Prostate gland (tissue), 2 donors: ENCODE measurements at regions not wholly inside any gene's neighbourhood (a gene's known extent, or its start where the extent isn't known, plus 50 kb on each side); places are given as distances from the start of the nearest gene placed in this dataset.

Experiments
- DNase-seq: peaks from one replicate; pipeline ENCODE4 v3.0.0-alpha.2; 2019; ENCODE audit warnings: low spot score
- H3K27ac ChIP-seq, 2 donors: fragments of 200-600 bp; sonication (generic); 2 replicates each; pipeline ENCODE4 v1.5.1; 2017 to 2019
- H3K27me3 ChIP-seq: fragments of 200-600 bp; sonication (generic); replicated peaks from 2 replicates; pipeline ENCODE4 v1.5.1; 2019; ENCODE audit not compliant: insufficient read depth
- H3K36me3 ChIP-seq, 2 donors: fragments of 200-600 bp; sonication (generic); 1 replicate in 1 of 2; 2 replicates in 1 of 2; pipeline versions ENCODE4 v1.5.1 to v1.8.1; 2017 to 2019
- H3K4me1 ChIP-seq: fragments of 200-600 bp; sonication (generic); replicated peaks from 2 replicates; pipeline ENCODE4 v1.5.1; 2019
- H3K4me3 ChIP-seq, 2 donors: fragments of 200-600 bp; sonication (generic); 2 replicates each; pipeline ENCODE4 v1.5.1; 2017 to 2019
- H3K9me3 ChIP-seq: fragments of 200-600 bp; sonication (generic); 2 replicates; pipeline ENCODE4 v1.5.1; 2017
- CTCF ChIP-seq, 4 experiments: fragments of 200-600 bp in 2 of 4; fragments of 450-650 bp in 2 of 4; sonication (generic) in 2 of 4; IDR thresholded peaks; 1 replicate in 3 of 4; 2 replicates in 1 of 4; pipeline ENCODE4 v1.5.1; 2016 to 2019; ENCODE audit warnings: antibody characterized with exemption in 4 of 4, mild to moderate bottlenecking in 2 of 4, moderate library complexity in 2 of 4
- POLR2A ChIP-seq: fragments of 450-650 bp; IDR thresholded peaks from one replicate; pipeline ENCODE4 v1.6.1; 2016; ENCODE audit warnings: antibody characterized with exemption, mild to moderate bottlenecking
- POLR2AphosphoS5 ChIP-seq: sonication (generic); formaldehyde crosslinking; IDR thresholded peaks from one replicate; pipeline ENCODE4 v1.6.1; 2017; ENCODE audit warnings: antibody characterized with exemption
- WGBS: methylation state at CpG from one replicate; pipeline ENCODE4 v1.1.5; 2018; 5-methylcytosine and 5-hydroxymethylcytosine counted together
- intact Hi-C: fragments of 100-400 bp; cut with DNase I; formaldehyde crosslinking; loops from one replicate; pipeline ENCODE4 v1.14.2; 2022

DNA sequence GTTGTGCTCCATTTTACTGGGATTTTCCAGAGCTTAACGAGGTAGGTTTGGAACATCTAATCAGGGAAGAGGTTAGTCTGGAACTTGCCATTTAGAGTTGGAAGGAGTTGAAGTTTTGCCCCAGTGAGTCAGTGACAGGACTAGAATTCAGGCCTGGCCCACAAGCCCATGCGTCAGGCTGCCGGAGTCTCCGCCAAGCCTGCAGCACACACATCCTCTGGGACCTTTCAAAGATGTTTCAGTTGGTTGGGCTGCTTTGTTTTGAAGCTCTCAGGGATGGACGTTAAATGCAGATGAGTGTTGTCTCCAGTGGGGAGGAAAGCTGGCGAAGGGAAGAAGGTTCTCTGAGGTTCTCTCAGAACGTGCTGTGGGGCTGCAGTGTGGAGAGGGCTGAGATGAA lies 147.0 kb downstream of the PSAT1 start:
- Histone ChIP-seq H3K36me3 (no peaks in the 10 kb centered on the region), H3K4me1 (no peaks in the 10 kb centered on the region), H3K27me3 (no peaks in the 10 kb centered on the region), H3K4me3 (no peak overlapping the region), H3K9me3 (no peaks in the 10 kb centered on the region), H3K27ac (no peak overlapping the region)
- TF ChIP-seq CTCF (IDR thresholded peaks at IDR 0.05) (no peak), POLR2A (no peak), POLR2AphosphoS5 (no peak)
- WGBS, result 74% methylated on average over 7 of the region's 7 CpGs
- no peak for DNase-seq
- intact Hi-C loops, result loop anchor here (10.0 kb wide), 1 partner anchor 161 kb away; no protein-coding TSS in a partner anchor

DNA sequence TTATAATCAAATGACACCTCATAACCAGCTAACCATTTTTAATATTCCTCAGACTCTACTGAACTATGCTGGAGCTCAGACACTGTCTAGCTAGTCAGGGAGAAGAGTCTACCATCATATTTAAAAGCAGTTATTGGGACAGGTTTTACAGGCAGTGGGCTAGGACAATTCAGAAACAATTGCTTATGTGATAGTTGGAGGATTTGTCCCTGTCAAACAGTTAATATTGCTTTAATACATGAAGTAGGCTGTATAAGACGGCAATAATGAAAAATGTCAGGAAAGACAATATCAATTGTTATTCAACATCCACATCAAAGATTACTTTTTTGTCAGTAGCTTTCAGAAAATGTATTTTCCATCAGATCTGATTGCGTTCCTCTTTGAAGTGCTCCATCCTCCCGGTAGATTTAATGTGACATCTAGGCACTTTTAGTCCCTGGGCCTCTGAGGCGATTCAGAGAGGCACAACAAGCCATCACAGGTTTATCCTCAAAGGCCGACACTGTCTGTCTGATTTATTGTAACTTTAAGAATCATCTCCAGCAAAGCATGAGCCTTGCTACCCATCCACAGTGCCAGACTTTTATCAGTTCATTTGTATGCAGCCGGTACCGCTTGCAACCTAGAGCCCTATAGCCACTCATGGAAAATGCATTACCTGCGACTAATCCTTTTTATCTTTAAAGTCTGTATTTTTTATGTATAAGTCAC lies 152.2 kb downstream of the PSAT1 start:
- H3K27ac ChIP-seq, result no peak overlapping the region
- H3K27me3 ChIP-seq, result no peaks in the 10 kb centered on the region
- no peak for TF ChIP-seq CTCF (IDR thresholded peaks at IDR 0.05)
- TF ChIP-seq POLR2AphosphoS5, result no peak
- TF ChIP-seq POLR2A, result no peak
- H3K4me1 ChIP-seq, result no peaks in the 10 kb centered on the region
- intact Hi-C loops, result loop anchor here (10.0 kb wide), 1 partner anchor 156 kb away; no protein-coding TSS in a partner anchor
- no peaks in the 10 kb centered on the region for H3K36me3 ChIP-seq
- no peak overlapping the region for H3K4me3 ChIP-seq
- 76% methylated on average over 8 of the region's 8 CpGs for WGBS
- DNase-seq, result no peak
- no peaks in the 10 kb centered on the region for H3K9me3 ChIP-seq

- Histone ChIP-seq H3K27ac (no peak overlapping the region), H3K36me3 (no peaks in the 10 kb centered on the region), H3K27me3 (no peaks in the 10 kb centered on the region), H3K4me3 (no peak overlapping the region), H3K4me1 (no peaks in the 10 kb centered on the region), H3K9me3 (no peaks in the 10 kb centered on the region)
- no peak for DNase-seq
- intact Hi-C loops, result no loop called here
- TF ChIP-seq CTCF (IDR thresholded peaks at IDR 0.05), result no peak
- no peak for TF ChIP-seq POLR2A
- TF ChIP-seq POLR2AphosphoS5, result no peak
- whole genome bisulfite sequencing, result 94% methylated on average over 7 of the region's 7 CpGs
Observed at GRCh38 chr9:78453450-78453849, 156.5 kb downstream of the PSAT1 start.

- intact Hi-C loops, result no loop called here
- no peak for TF ChIP-seq POLR2AphosphoS5
- TF ChIP-seq POLR2A, result no peak
- TF ChIP-seq CTCF (IDR thresholded peaks at IDR 0.05), result no peak
- 44% methylated on average over 2 of the region's 2 CpGs for WGBS
- Histone ChIP-seq H3K36me3 (no peaks in the 10 kb centered on the region), H3K4me3 (no peak overlapping the region), H3K27me3 (no peaks in the 10 kb centered on the region), H3K4me1 (no peaks in the 10 kb centered on the region), H3K9me3 (no peaks in the 10 kb centered on the region), H3K27ac (no peak overlapping the region)
- DNase-seq, result no peak
Observed at GRCh38 chr9:78462611-78463010, 165.7 kb downstream of the PSAT1 start.

DNA sequence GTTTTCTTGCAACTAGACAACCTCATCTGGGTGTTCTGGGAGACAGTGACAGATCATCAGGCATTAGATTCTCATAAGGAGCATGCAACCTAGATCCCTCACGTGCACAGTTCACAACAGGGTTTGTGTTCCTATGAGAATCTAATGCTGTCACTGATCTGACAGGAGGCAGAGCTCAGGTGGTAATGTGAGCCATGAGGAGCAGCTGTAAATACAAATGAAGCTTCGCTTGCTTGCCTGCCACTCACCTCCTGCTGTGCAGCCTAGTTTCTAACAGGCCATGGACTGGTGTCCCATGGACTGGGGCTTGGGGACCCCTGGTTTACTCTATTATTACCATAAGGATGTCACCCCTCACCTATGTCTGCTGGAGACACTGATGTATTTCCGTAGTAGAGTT lies 166.8 kb downstream of the PSAT1 start:
- Histone ChIP-seq H3K4me1 (no peaks in the 10 kb centered on the region), H3K9me3 (no peaks in the 10 kb centered on the region), H3K27ac (no peak overlapping the region), H3K27me3 (no peaks in the 10 kb centered on the region), H3K36me3 (no peaks in the 10 kb centered on the region), H3K4me3 (no peak overlapping the region)
- DNase-seq, result no peak
- no peak for TF ChIP-seq POLR2AphosphoS5
- no peak for TF ChIP-seq CTCF (IDR thresholded peaks at IDR 0.05)
- TF ChIP-seq POLR2A, result no peak
- 80% methylated on average over 3 of the region's 3 CpGs for WGBS
- intact Hi-C loops, result no loop called here
